IMR-90 (cell line): ENCODE measurements at regions not wholly inside any gene's neighbourhood (a gene's known extent, or its start where the extent isn't known, plus 50 kb on each side); places are given as distances from the start of the nearest gene placed in this dataset.

Source experiments
- ATAC-seq: fragments of 200-7000 bp; cut with Tn5 transposase; 2 replicates; pipeline ENCODE4 v1.9.1; 2020; ENCODE audit warnings: low read depth, mild to moderate bottlenecking, moderate library complexity
- BruUV-seq: library from RNA; stranded (reverse); fragments of 400-500 nt; replicated peaks from 2 replicates; lab custom pipeline; 2021; lab: Mats Ljungman, UMichigan
- CTCF ChIA-PET: fragments of 300-600 bp; formaldehyde crosslinking; extraction: SDS; loops from one replicate; lab custom pipeline; 2021; ENCODE audit warnings: antibody characterized with exemption; lab: Yijun Ruan, JAX
- POLR2A ChIA-PET: fragments of 300-600 bp; sonication (Branson Sonifier 250); formaldehyde crosslinking; loops from one replicate; lab custom pipeline; 2022; ENCODE audit warnings: antibody characterized with exemption; ENCODE audit not compliant: unreplicated experiment; lab: Charles Lee
- DNase-seq: peaks from one replicate; pipeline ENCODE4 v3.0.0; 2013
- H2AFZ ChIP-seq: replicated peaks from 2 replicates; pipeline ENCODE3; 2013; ENCODE audit warnings: low read length, mild to moderate bottlenecking; ENCODE audit not compliant: poor library complexity
- H2AK5ac ChIP-seq: 2 replicates; pipeline ENCODE4 v1.6.1; 2013; ENCODE audit warnings: low read depth, low read length, inconsistent platforms
- H2AK9ac ChIP-seq: replicated peaks from 2 replicates; pipeline ENCODE3; 2013; ENCODE audit warnings: mild to moderate bottlenecking, low read depth, low read length, moderate library complexity; ENCODE audit not compliant: poor library complexity
- H2BK120ac ChIP-seq: 2 replicates; pipeline ENCODE4 v1.6.1; 2013; ENCODE audit warnings: low read depth, low read length, inconsistent platforms
- H2BK15ac ChIP-seq: 3 replicates; pipeline ENCODE4 v1.6.1; 2013; ENCODE audit warnings: low read depth, low read length, inconsistent platforms
- H2BK20ac ChIP-seq: 2 replicates; pipeline ENCODE4 v1.6.1; 2013; ENCODE audit warnings: low read depth, mild to moderate bottlenecking, inconsistent platforms, low read length, moderate library complexity
- H2BK5ac ChIP-seq: 2 replicates; pipeline ENCODE4 v1.6.1; 2013; ENCODE audit warnings: mild to moderate bottlenecking, low read depth, low read length, inconsistent platforms; ENCODE audit not compliant: poor library complexity, severe bottlenecking
- H3K14ac ChIP-seq: replicated peaks from 2 replicates; pipeline ENCODE4 v1.6.1; 2013; ENCODE audit warnings: low read depth, low read length, inconsistent platforms
- H3K18ac ChIP-seq: 2 replicates; pipeline ENCODE4 v1.6.1; 2013; ENCODE audit warnings: low read depth, low read length, control low read depth
- H3K23ac ChIP-seq: 2 replicates; pipeline ENCODE4 v1.6.1; 2013; ENCODE audit warnings: low read depth, low read length, inconsistent platforms
- H3K27ac ChIP-seq: 2 replicates; pipeline ENCODE4 v1.5.1; 2013; ENCODE audit warnings: mild to moderate bottlenecking, control low read depth, low read length; ENCODE audit not compliant: insufficient read depth
- H3K27me3 ChIP-seq: 2 replicates; pipeline ENCODE4 v1.6.1; 2013; ENCODE audit warnings: low read length; ENCODE audit not compliant: control insufficient read depth, insufficient read depth
- H3K36me3 ChIP-seq: 2 replicates; pipeline ENCODE4 v1.6.1; 2013; ENCODE audit warnings: low read length, mixed read lengths; ENCODE audit not compliant: control insufficient read depth, insufficient read depth
- H3K4ac ChIP-seq: 2 replicates; pipeline ENCODE4 v1.6.1; 2013; ENCODE audit warnings: low read depth, low read length, inconsistent platforms
- H3K4me1 ChIP-seq: 2 replicates; pipeline ENCODE4 v1.6.1; 2013; ENCODE audit warnings: low read length, mixed read lengths; ENCODE audit not compliant: control insufficient read depth, insufficient read depth
- H3K4me2 ChIP-seq: 2 replicates; pipeline ENCODE4 v1.6.1; 2013; ENCODE audit warnings: low read depth, mild to moderate bottlenecking, control low read depth, low read length, moderate library complexity
- H3K4me3 ChIP-seq: 2 replicates; pipeline ENCODE4 v1.5.1; 2013; ENCODE audit warnings: low read depth, mild to moderate bottlenecking, control low read depth, low read length, moderate library complexity; ENCODE audit not compliant: insufficient read depth
- H3K56ac ChIP-seq: 2 replicates; pipeline ENCODE4 v1.6.1; 2013; ENCODE audit warnings: low read length, inconsistent platforms; ENCODE audit not compliant: insufficient read depth; ENCODE audit errors: extremely low read depth
- H3K79me1 ChIP-seq, 2 experiments: 2 replicates each; pipeline ENCODE4 v1.6.1; 2013; ENCODE audit warnings: low read length in 2 of 2, inconsistent platforms in 1 of 2, low read depth in 1 of 2
- H3K9ac ChIP-seq: 2 replicates; pipeline ENCODE4 v1.6.1; 2013; ENCODE audit warnings: low read depth, low read length, control low read depth
- H3K9me1 ChIP-seq: 2 replicates; pipeline ENCODE4 v1.6.1; 2013; ENCODE audit warnings: low read length, inconsistent platforms; ENCODE audit not compliant: insufficient read depth
- H3K9me3 ChIP-seq: 2 replicates; pipeline ENCODE4 v1.6.1; 2013; ENCODE audit warnings: low read length; ENCODE audit not compliant: control insufficient read depth, insufficient read depth
- H4K20me1 ChIP-seq: 2 replicates; pipeline ENCODE4 v1.6.1; 2013; ENCODE audit warnings: low read length, inconsistent platforms; ENCODE audit not compliant: insufficient read depth
- H4K5ac ChIP-seq: 2 replicates; pipeline ENCODE4 v1.6.1; 2013; ENCODE audit warnings: mild to moderate bottlenecking, low read depth, low read length, control low read depth
- H4K8ac ChIP-seq, 2 experiments: 2 replicates each; pipeline ENCODE4 v1.6.1; 2013; ENCODE audit warnings: low read depth in 2 of 2, low read length in 2 of 2, control low read depth in 1 of 2, inconsistent platforms in 1 of 2
- H4K91ac ChIP-seq: 2 replicates; pipeline ENCODE4 v1.6.1; 2013; ENCODE audit warnings: low read depth, low read length, inconsistent platforms; ENCODE audit not compliant: insufficient read depth
- CEBPB ChIP-seq: IDR thresholded peaks from 2 replicates; pipeline ENCODE4 v1.6.1; 2012; ENCODE audit warnings: low read depth, low read length, improper control_type of control experiment
- MAZ ChIP-seq: IDR thresholded peaks from 2 replicates; pipeline ENCODE4 v1.6.1; 2012; ENCODE audit warnings: low read depth, mild to moderate bottlenecking, low read length, improper control_type of control experiment, moderate library complexity, borderline replicate concordance
- POLR2A ChIP-seq: IDR thresholded peaks from 2 replicates; pipeline ENCODE4 v1.6.1; 2012; ENCODE audit warnings: mild to moderate bottlenecking, low read depth, low read length
- RAD21 ChIP-seq: IDR thresholded peaks from 2 replicates; pipeline ENCODE4 v1.6.1; 2012; ENCODE audit warnings: low read length, improper control_type of control experiment
- WGBS, 2 experiments: methylation state at CpG; one replicate each; pipeline versions ENCODE4 v1.1.5 to v1.1.7; 2013; ENCODE audit warnings: missing lambda C conversion rate in 2 of 2; ENCODE audit not compliant: insufficient read length in 1 of 2; ENCODE audit errors: extremely low coverage in 2 of 2; 5-methylcytosine and 5-hydroxymethylcytosine counted together
- dilution Hi-C: fragments of 300-500 bp; cut with HindIII; formaldehyde crosslinking; loops from one replicate; pipeline ENCODE4 v1.14.3; 2018; ENCODE audit warnings: low sequenced_read_pairs; ENCODE audit not compliant: unreplicated experiment
- in situ Hi-C: fragments of 300-500 bp; cut with MboI; formaldehyde crosslinking; loops from 3 replicates; pipeline ENCODE4 v1.14.3; 2019; ENCODE audit warnings: low sequenced_read_pairs, inconsistent platforms, mixed read lengths
- intact Hi-C: fragments of 100-400 bp; cut with micrococcal nuclease; formaldehyde crosslinking; loops from 2 replicates; pipeline ENCODE4 v1.10.0; 2022

DNA sequence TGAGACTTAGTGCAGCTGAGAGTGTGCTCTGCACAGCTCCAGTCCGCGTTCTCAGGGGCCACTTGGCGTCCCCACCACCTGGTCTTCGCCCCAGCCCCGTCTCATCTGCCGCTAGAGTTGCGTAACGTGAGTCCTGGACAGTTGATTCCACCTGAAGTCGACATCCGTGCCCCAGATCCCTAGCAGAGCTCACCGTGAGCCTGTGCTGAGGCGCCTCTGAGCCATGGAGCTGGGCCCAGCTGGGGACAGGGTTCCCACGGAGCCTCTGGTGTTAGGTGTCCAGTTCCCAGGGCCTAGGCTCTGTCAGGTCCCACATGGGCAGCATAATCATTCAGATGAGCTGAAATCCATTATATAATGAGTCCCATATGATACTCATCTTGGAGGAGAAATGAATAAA, 147.1 kb upstream of the SOX1 start:
- peak; percentile 25; the same call in 1 of the 2 replicates for TF ChIP-seq CEBPB
- no peak for TF ChIP-seq POLR2A
- TF ChIP-seq RAD21 = no peak
- no peak for TF ChIP-seq MAZ
- Histone ChIP-seq H3K23ac (no peak overlapping the region), H4K8ac (no peak overlapping the region), H3K36me3 (no peaks in the 10 kb centered on the region), H3K27me3 (no peaks in the 10 kb centered on the region), H3K56ac (no peak overlapping the region), H2AK5ac (no peak overlapping the region), H3K4me3 (no peak overlapping the region), H3K4me1 (no peaks in the 10 kb centered on the region), H3K18ac (no peak overlapping the region), H3K4ac (no peak overlapping the region), H3K9me1 (no peaks in the 10 kb centered on the region), H4K5ac (no peak overlapping the region), H3K79me1 (no peaks in the 10 kb centered on the region), H4K91ac (no peak overlapping the region), H3K9ac (no peak overlapping the region), H2BK5ac (no peak overlapping the region), H2BK20ac (no peak overlapping the region), H3K27ac (no peak overlapping the region), H2BK120ac (no peak overlapping the region), H3K14ac (no peak overlapping the region), H2AK9ac (no peak overlapping the region), H3K4me2 (no peak overlapping the region), H2AFZ (peak overlapping the region; percentile 43), H2BK15ac (no peak overlapping the region), H3K9me3 (peaks cover 59% of the 10 kb centered on the region), H4K20me1 (no peaks in the 10 kb centered on the region)
- intact Hi-C loops = no loop called here
- DNase-seq (no peak), ATAC-seq (no peak)
- dilution Hi-C loops = no loop called here
- POLR2A ChIA-PET = no interaction called here
- in situ Hi-C loops = no loop called here
- CTCF ChIA-PET = no interaction called here
- BruUV-seq = no TSS peak
- 58% methylated on average over 8 of the region's 13 CpGs; no CpG with 5 or more reads in 1 of the 2 experiments for WGBS, 2 experiments
